HG03196 (cell line): ENCODE measurements at regions not wholly inside any gene's neighbourhood (a gene's known extent, or its start where the extent isn't known, plus 50 kb on each side); places are given as distances from the start of the nearest gene placed in this dataset.

ENCODE experiments used
- ATAC-seq: cut with Tn5 transposase; IDR thresholded peaks from one replicate; pipeline ENCODE4 v1.9.1; 2021; ENCODE audit not compliant: unreplicated experiment

- no peak for ATAC-seq
Observed at GRCh38 chr1:219362702-219363101, 189.0 kb downstream of the LYPLAL1 start.

DNA sequence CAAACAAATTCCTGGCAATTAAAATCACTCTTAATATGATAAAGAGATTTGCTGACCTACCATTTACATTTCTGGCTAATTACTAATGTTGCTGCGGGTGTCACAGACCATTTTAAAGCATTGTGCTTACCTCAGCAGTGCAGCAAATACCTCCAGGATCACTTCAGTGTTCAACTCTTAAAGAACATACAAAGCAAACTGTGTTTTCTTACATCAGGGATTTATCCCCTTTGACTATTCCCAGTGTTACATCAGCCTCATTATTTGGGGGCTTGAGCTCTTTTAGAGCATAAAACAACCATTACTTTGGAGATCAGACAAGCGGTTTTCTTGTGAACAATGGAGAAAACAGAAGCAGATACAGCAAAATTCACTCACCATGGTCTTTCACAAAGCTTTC is 185.4 kb downstream of the LYPLAL1 start:
- ATAC-seq, result no peak

GRCh38 chr1:219358080-219358479 is 184.4 kb downstream of the LYPLAL1 start:
- ATAC-seq, result no peak

GRCh38 chr1:219354962-219355361 is 181.3 kb downstream of the LYPLAL1 start:
- ATAC-seq, result no peak

DNA sequence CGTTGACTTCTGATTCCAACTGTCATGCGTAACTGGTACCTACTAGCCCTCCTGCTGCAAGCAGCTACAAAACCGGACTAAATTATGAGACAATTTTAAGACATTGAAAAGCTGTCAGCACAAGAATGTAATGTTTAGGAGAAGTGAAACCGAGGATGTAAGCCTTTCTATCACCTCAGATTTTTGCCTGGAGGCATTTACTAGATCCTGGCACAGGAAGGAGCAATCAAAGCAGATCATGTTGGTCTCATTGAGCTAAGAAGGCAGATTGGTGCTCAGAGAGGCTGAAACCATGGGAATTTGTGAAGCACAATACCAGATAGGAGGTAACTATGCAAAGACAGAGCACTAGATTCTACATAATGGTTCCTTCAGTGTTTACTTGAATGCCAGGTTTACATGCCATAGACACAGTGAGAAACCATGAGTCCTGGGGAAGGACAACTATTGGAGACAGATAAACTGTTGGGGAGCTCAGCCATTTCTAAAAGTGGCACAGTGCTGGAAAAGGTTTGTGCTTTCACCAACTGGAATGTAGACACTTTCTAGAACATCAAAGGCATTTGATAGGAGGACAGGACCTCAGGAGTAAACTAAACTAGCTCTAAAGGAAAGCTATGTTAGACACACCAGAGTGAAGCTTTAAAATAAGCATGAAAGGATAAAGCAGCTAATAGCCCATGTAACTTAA is 179.4 kb downstream of the LYPLAL1 start:
- no peak for ATAC-seq

DNA sequence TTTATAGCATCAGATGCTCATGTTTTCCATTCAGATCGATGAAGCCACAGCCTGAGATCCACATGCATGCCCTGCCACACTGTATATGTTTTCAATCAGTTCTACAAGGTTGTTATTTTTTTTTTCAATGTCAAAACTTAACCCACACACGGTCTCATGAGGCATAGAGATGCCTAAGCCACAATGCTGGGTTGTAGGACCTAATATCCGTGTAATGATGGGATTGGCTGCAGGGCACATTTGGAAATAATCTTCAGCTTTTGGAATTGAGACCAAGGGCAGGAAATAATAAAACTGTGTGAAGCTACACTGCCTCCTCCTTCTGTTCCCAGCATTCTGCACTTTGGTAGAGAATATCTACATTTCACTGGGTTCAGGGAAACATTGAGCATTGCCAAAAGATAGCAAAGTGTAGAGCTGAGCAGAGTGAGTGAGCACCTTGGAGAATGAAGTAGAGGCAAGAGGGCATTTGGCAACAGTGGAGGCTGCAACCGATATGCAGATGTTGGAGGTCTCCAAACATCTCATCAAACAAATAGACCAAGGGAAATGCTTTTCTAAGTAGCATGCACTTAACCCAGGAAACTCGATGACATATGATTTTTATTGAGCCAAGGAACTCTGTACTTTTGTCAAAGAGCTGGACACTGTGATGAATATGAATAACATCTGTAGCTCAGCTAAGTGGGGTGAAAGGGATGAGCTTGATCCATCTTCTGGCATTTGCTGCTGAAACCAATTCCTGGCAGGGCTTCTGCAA is 176.7 kb downstream of the LYPLAL1 start:
- ATAC-seq, result no peak

DNA sequence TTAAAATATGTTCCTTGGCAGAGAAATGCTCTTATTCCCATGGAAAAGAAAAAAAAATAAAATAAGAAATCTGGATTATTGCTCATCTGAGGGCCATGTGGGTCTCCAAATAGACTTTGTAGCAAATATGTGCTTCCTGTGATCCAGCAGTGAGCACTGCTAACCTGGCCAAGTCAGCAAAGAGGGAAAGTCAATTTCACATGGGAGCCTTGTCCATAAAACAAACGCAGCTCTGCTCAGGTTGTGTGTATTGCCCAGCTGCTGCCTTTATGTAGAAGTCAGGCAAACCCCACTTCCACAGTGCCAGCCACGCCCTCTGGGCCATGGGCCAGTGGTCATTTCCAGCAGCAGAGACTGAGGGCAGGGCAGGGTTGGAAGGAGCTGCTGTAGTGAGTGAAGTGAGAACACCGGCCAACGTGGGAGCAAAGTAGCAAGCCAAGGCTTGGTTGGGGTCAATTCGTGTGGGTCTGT is 174.3 kb downstream of the LYPLAL1 start:
- ATAC-seq, result no peak

DNA sequence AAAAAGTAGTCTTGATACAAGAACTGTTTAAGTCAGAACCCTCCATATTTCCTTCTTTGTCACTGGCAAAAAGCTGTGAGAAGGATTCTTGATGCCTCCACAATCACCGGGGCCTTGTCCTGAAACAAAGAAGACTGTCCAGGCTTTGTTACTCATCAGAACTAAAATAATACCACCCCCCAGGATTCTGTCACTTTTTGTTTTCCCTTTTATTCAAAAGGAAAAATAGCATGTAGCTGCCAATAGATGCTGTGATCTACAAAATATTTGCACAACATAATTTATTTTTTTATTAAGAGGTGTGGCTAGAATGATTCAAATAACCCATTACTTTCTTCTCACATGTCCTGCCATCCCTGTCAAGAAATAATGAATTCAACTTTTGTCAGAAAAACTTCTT is 173.7 kb downstream of the LYPLAL1 start:
- no peak for ATAC-seq

GRCh38 chr1:219345953-219346352 is 172.3 kb downstream of the LYPLAL1 start:
- no peak for ATAC-seq

- ATAC-seq, result no peak
Observed at GRCh38 chr1:219342836-219343235, 169.2 kb downstream of the LYPLAL1 start.

GRCh38 chr1:219340796-219341195 is 167.1 kb downstream of the LYPLAL1 start:
- no peak for ATAC-seq

- ATAC-seq, result no peak
Observed at GRCh38 chr1:219339466-219339865, 165.8 kb downstream of the LYPLAL1 start.

DNA sequence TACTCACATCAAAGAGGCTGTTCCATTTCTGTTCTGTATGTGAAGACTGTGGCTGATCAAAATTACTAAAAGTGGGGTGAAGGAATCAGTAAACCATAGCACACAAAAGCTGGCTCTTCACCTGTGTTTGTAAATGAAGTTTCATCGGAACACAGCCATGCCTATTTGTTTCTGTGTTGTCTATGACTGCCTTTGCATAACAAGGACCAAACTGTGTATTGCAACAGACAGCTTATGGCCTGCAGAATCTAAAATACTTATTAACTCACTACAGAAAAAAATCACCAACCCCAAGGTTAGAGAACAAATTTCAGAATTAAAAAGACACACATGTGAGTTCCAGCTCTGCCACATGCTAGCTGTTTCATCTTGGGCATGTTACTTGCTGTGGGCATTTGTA is 163.9 kb downstream of the LYPLAL1 start:
- no peak for ATAC-seq

DNA sequence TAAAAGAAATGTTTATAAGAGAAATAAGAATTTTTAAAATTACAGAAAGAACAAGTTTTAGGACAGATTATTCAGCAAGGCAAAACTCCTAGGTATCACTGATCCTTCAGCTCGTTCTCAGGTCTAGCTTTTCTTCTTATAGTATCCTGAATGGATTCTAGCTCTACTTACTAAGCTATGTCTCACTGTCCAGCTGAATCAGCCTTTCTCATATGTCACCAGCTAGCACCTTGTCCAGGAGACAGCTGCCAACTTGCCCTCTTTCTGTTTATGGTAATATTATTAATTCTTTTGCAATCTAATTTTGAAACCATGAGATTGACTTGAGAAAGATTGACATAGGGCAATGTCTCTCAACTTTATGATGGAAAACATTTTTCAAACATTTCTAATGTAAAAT is 159.9 kb downstream of the LYPLAL1 start:
- ATAC-seq, result no peak

DNA sequence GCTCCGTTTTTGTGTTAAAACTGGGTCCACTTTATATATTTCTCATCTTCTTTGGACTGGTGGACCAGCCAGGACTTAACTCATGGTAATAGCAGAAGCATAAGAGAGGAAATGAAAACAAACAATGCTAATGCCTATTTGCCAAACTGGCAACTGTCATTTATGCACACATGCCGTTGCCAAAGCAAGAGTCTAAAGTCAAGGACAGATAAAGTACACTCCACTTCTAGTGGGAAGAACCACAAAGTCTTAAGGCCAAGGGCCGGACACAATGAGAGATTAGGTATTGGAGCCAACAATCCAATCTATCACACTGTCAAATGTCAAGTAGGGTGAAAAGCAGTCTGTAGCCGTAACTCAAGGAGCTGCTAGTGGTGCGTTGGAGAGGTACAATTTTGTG is 157.7 kb downstream of the LYPLAL1 start:
- no peak for ATAC-seq

- no peak for ATAC-seq
Observed at GRCh38 chr1:219330669-219331068, 157.0 kb downstream of the LYPLAL1 start.

DNA sequence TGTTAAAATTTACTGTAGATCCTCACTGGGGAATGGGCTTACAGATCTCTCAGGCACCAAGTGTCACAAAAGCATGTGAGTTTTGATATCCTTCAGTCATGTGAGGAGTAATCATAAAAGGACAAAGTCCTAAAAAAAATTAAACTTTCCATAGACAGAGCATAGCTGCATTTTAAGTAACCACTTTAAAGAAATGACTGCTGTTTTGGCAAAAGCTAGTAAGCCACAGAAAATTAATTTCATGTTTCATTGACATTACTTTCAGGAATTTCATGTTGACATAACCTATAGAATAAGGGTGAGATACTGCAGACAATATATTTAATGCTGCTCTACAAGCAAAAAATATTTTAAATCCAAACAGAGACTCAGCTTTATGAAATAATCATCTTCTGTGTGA is 156.3 kb downstream of the LYPLAL1 start:
- ATAC-seq, result no peak

- no peak for ATAC-seq
Observed at GRCh38 chr1:219329578-219329977, 155.9 kb downstream of the LYPLAL1 start.

DNA sequence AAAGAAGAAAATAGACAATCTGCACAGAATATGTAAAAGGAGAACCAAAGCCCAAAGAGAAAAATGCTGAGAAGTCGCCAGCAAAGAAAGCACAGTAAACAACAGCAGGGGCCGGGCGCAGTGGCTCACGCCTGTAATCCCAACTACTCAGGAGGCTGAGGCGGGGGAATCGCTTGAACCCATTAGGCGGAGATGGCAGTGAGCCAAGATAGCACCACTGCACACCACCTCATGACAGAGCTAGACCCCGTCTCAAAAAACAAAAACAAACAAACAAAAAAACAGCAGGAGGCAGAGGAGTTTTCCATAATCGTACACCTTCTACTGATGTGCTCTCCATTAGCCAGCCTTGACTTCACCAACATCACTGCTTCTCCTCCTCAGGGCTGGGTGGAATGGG is 153.2 kb downstream of the LYPLAL1 start:
- ATAC-seq, result no peak

GRCh38 chr1:219325368-219325742 is 151.7 kb downstream of the LYPLAL1 start:
- no peak for ATAC-seq

DNA sequence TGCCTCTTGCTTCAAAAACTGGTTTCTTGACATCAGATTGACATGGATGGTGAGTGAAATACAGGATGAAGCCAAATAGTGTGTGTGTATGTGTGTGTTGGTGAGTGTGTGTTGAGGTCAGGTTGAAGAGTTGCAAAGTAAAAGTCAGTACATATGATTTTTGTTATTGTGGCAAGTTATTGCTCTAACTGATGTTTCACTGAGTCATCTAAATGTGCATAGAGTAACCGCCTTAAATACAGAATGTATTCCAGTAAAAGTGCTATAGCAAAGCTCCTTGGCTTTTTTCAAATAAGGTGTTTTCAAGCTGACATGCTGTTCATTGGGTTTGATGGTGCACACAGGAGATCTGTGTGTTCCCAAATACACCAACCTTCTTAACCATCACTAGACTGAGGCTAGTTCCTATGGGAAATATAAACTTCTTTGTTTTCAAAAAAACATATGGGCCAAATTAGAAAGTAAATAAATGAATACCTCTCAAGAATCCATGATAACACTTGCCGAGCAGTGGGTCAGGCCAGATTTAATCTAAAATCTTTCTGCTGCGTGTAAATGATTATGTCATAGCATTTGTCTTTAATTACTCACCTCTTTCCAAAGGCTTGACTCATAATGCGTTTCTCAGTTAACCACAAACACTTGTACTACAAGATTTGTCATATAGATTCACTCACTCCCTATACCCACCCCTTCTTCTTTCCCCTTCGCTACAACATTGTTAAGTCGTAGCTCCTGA is 151.1 kb downstream of the LYPLAL1 start:
- no peak for ATAC-seq

DNA sequence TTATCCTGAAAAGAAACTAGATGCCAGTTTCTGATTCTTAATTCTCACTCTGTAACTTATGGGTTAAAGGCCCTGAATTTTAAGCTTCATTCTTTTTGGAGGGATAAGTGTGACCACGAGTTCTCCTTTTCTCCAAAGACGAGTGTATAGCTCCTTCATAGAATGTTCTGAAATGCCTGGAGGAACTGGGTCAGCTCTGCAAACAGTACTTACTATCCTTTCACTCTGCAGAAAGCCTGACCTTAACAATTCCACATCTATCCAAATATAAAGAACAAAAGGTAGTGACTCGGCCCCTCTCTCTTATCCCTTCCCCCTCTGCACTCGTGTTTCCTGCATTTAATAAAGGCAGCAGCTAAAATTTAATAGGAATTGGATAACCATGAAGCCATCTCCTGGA is 150.5 kb downstream of the LYPLAL1 start:
- no peak for ATAC-seq
